LNCaP clone FGC (cell line): ENCODE measurements at regions not wholly inside any gene's neighbourhood (a gene's known extent, or its start where the extent isn't known, plus 50 kb on each side); places are given as distances from the start of the nearest gene placed in this dataset.

ENCODE experiments used
- DNase-seq: peaks from one replicate; pipeline ENCODE4 v3.0.0-alpha.2; 2011; ENCODE audit warnings: low read depth
- H3K4me3 ChIP-seq: 2 replicates; pipeline ENCODE4 v1.5.1; 2011; ENCODE audit warnings: mild to moderate bottlenecking, low read depth, low read length, control low read depth
- CTCF ChIP-seq: IDR thresholded peaks from 2 replicates; pipeline ENCODE4 v1.5.1; 2012; ENCODE audit warnings: mild to moderate bottlenecking; ENCODE audit not compliant: control insufficient read depth, insufficient read depth; ENCODE audit errors: extremely low read depth

- DNase-seq = no peak
- no peak for TF ChIP-seq CTCF
- H3K4me3 ChIP-seq = no peak overlapping the region
Measured at GRCh38 chr13:61760102-61760501, 344.5 kb upstream of the PCDH20 start.

- H3K4me3 ChIP-seq = no peak overlapping the region
- no peak for DNase-seq
- TF ChIP-seq CTCF = no peak
Measured at GRCh38 chr13:61756031-61756430, 340.4 kb upstream of the PCDH20 start.

GRCh38 chr13:61751039-61751438, 335.4 kb upstream of the PCDH20 start:
- no peak overlapping the region for H3K4me3 ChIP-seq
- no peak for TF ChIP-seq CTCF
- no peak for DNase-seq

GRCh38 chr13:61738236-61738750, 322.6 kb upstream of the PCDH20 start:
- no peak overlapping the region for H3K4me3 ChIP-seq
- DNase-seq = no peak
- TF ChIP-seq CTCF = no peak

GRCh38 chr13:61734683-61735082, 319.0 kb upstream of the PCDH20 start:
- DNase-seq = no peak
- no peak overlapping the region for H3K4me3 ChIP-seq
- no peak for TF ChIP-seq CTCF

- no peak for TF ChIP-seq CTCF
- DNase-seq = no peak
- no peak overlapping the region for H3K4me3 ChIP-seq
Measured at GRCh38 chr13:61728471-61728870, 312.8 kb upstream of the PCDH20 start.

- DNase-seq = no peak
- TF ChIP-seq CTCF = no peak
- H3K4me3 ChIP-seq = no peak overlapping the region
Measured at GRCh38 chr13:61727767-61728166, 312.1 kb upstream of the PCDH20 start.
